NCI-H2107 treated with DMSO at 0.1 percent for 48 hours (cell line): ENCODE measurements at regions not wholly inside any gene's neighbourhood (a gene's known extent, or its start where the extent isn't known, plus 50 kb on each side); places are given as distances from the start of the nearest gene placed in this dataset.
A peak's percentile ranks its signal among the peaks of the same experiment; 100 is the strongest.
"Not testable (repeated sequence)": the region's sequence is repeated elsewhere in the genome, so short reads cannot be mapped to it uniquely, and the experiment has no call there.

Source experiments
- DNase-seq: peaks from one replicate; lab custom pipeline; 2025; ENCODE audit not compliant: unreplicated experiment; lab: John Stamatoyannopoulos, UW

DNA sequence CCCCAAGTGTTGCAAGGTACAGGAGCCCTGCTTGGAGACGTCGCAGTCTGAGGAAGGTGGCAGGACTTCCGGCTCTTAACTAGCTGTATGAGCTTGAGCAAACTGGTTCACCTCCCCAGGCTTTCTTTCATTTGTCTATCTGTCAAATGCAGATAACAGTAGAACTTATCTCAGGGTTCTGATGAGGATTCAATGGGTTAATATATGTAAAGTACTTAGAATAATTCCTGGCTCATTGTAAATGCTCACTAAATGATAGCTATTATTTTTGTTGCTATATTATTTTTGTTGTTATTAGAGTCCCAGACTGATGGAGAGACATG, 108.5 kb upstream of the IPO9 start:
- DNase-seq, result no peak

DNA sequence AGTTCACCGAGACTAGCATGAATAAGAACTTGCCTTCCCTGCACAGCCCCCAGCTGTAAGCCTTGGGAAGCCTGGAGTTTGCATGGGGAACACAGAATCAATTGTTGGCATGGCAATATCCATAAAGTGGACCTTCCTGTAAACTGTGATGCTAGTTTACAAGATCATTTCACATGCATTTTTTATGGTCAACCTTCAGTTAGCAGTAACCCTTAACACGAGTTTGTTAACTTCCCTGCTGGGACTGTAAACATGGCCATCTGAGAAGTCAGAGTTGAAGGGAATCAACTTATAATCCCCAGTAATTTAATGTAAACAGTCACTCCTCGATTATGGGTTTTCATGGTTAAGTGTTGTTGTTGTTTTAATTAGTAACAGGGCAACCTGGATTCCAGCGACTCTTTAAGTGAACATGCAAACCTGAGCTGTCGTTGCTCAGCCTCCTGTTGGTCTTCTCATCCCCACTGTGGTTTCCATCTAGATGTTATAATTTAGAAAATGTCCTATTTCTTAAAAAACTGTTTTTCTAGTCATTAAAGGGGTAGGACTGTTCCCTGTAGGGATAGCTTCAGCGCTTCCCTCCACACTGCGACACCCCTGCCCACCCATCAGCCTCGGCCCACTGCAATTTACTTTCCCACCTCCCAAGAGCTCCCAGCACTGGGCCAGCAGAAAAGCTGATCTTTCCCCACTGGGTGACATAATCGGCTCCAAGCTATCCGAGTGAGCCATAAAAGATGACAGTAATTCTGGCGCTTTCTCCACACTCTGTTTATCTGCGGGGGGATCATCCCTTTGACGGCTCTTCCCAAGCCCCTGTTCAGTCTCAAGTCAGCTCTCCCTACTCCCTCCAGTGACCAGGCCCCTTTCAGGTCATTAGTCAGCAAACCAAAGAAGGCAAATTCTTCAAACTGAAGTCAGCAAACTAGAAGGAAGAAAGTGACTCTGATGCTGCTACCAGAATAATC, 107.6 kb upstream of the IPO9 start:
- DNase-seq, result no peak

DNA sequence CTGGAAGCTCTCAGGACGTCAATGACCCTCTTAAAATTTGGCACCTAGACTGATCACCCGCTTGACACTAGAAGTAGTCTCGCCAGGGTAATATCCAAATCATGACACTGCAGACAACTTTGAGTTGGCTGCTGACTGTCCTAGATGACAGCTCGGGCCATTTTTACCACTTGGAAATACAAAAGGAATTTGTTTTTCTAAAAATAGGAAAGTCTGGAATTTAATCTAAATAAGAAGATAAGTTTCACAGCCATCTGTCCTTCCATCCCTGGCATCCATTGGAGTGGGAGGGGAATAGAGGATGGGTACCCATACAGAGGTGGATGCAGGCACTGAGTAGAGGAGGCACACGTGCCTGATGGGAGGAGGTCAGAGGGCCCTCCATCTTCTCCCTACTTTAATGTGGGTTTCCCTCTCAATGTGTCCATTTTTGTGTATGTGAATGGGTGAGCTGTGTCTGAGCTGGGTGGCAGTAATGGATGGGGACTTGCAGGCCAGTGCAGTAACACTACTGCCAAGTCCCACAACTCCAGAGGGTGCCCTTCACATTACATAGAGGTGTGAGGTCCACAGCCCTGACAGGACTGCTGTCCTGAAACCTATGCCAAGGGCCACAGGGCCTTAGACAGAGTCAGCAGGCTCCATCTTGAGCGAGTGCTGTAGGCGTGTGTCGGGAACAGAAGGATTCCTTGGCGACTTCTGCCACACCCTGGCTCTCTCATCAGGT, 104.8 kb upstream of the IPO9 start:
- DNase-seq, result no peak

DNA sequence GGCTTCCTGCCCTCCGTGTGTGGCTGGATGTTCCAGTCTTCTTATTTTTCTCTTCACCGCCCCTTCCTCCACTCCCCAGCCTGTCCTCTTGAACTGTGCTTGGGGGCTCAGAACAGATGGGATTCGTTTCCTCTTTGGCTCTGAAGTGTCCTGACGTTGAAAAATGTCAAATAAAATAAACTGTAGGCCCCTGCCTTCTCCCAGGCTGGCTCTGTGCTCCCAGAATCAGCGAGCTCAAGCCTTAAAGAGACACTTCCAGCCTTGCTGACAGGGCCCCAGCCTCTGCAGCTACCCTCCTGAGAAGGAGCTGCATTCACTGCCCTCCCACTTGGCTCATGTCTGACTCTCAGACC, 104.2 kb upstream of the IPO9 start:
- no peak for DNase-seq

DNA sequence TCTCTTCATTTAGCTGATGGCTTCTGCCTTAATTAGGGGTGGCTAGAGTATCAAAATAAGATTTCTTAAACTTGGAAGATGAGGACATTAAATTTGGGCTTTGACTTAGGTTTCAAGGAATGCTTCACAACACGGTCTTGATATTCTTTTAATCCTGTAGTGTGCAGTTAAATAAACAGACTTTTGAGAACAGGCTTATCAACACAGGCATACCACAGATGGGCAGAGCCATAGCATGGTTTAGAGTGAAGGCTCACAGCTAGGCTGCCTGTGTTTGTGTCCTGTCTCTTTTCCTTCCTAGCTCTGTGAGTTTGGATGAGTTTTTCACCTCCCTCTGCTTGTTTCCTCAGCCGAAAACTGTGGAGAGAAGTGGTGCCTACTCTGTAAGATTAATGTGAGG, 102.3 kb upstream of the IPO9 start:
- DNase-seq, result no peak

DNA sequence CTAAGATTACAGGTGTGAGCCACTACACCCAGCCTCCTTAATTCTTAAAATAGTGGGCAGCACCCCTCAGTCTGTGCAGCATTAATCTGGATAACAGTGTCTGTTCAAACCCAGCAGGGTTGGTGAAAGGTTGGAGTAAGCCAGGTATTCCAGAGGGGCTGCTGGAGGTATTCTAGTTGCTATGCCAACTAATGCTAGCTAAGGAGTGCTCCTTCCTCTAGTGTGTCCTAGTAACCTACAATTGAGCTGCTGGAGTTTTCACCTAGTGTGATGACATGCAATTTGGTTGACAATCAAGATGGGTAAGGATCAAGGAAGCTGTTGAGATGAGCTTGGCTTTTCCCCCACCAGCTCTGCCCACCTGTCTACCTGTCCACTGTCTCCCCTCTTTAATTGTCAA, 100.2 kb upstream of the IPO9 start:
- DNase-seq, result no peak

DNA sequence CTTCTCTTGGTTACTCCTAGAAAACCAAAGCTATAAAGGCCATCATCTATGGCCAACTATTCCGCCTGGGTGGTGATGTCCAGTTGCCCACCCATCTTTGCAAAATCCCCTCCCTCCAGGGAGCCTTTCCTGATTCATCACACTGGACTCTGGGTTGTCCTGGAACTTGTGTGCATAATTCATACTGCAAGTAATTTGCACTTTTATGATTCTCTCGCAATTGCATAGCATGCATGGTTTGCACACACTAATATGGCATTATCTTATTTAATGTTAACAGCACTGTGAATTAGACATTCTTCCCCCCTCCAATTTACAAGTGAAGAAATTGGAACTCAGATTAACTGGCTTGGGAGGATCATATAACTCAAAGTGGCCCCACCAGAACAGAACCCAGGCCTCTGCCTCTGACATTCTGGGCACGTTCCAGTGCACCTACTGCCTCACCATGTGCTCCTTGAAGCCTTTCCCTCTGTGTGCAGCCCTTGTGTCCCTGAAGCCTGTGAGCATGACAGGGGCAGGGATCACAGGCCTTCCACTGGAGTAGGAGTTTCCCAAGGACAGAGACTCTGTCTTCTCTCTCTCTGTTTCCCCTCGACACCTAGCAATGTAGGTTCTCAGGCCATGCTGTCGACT, 98.9 kb upstream of the IPO9 start:
- DNase-seq, result no peak

DNA sequence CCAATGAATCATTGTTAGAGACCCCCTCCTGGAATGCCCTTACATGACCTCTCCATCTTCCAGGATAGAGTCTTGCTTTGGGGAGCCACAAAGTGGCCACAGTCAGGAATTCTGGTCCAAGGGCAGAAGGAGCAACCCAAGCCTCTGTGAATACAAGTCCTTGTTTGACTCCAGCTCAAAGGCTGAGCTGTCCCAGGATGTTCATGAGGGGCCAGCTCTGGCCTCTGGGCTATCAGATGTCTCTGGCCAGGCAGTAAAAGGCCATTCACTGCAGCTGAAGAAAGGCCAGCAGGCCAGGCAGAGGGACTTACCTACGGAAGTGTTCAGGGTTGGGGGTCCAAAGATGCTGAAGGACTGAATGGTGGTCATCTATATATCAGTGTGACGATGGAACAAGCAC, 98.3 kb upstream of the IPO9 start:
- no peak for DNase-seq

DNA sequence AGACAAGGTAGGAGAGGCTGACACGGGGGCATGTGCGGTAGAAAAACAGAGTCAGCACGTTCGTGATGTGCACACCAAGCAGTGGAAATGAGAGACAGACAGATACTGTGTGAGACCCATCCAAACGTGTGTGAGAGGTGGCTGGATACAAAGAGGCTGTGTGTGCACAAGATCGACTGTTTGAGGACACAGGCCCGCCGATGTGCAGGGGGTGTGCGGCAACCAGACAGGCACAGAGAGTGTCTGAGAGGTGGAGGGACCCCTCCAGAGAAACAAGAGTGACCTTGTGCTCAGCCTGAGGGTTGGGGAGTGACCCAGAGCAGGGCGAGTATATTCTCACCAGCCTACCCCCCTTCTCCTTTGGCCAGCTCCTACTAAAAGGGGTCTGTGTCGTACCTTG, 97.8 kb upstream of the IPO9 start:
- DNase-seq, result no peak

DNA sequence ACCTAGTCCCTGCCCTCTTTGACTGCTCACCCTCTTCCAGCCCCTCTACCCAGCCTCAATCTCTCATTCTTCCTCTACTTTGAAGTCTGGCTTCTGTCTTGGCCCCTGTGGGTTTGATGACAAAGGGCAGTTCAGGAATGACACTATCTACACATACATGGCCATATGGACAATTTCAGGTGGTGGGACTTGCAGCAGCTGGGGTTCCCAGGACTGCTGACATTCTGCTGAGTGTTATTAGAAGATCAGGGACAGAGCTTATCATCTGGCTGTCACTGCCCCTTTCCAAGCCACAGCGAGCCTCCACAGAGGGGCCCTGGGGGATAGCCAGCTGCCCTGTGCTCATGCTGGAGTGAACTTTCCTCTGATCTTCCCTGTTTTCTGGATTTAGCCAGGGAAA, 97.4 kb upstream of the IPO9 start:
- DNase-seq, result no peak

DNA sequence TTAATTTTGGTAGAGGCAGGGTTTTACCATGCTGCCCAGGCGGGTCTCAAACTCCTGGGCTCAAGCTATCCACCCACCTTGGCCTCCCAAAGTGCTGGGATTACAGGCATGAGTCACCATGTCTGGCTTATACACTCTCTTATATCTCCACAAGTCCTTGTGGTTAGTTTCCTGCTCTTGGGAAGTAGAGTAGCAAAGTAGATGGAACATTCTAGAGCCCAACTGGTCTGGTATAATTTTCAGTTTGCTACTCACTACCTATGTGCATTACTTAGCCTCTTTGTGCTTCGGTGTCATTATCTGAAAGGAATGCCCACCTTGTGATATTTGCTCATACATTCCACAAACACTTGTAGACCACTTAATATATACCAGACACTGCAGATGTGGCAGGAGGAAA, 96.6 kb upstream of the IPO9 start:
- no peak for DNase-seq

DNA sequence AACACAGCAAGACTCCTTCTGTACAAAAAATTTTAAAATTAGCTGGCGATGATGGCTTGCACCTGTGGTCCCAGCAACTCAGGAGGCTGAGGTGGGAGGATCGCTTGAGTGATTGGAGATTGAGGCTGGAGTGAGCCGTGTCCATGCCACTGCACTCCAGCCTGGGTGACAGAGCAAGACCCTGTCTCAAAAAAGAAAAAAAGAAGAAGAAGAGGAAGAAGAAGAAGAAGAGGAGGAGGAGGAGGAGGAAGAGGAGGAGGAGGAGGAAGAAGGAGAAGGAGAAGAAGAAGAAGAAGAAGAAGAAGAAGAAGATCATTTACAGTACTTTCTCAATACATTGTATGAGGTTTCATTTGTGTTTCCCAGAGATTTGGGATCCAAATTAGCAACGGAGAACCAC, 94.7 kb upstream of the IPO9 start:
- not testable (repeated sequence) for DNase-seq

DNA sequence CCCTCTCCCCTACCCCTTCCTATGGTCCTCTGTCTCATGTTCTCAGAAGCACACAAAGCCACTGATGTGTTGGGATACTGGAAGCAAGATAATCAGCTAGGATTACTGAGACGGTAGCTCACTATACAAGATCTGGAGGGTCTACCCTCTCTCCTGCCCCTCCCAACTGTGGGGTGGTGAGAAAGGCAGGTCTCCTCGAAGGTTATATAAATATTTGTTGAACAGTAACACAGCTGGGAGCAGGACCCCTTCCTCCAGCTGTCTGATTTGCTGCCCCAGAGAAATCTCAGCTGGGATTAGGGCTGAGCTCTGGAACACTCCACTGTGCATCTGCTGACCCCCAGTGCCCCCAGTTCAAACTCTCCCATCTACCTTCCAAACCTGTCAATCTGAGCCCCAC, 94.2 kb upstream of the IPO9 start:
- DNase-seq, result no peak

DNA sequence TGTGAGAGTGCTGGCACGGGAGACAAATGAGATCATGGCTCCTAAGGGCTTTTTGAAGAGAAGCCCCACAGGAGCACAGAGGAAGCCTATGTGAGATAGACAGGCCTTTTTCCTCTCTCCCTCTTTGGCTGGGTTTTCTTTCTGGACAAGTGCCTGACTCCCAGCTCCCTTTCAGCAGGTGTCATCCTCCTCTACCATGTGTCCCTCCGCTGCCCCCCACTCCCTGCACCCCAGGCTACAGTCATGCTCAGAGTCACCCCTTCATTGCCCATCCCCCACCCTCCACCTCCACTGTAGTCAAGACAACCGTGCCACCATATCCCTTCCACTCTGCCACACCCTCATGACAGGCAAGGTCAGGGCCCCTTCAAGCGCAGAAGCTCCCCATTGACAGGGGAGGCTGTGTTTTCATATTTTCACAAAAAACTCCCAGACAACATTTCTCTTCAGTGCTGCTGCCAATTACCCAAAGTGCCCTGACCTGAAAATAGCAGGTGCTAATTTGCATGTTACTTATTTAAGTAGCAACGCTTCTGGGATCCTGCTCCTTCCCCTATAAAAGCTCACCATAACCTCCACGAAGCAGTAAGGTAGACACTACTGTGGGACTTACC, 92.1 kb upstream of the IPO9 start:
- no peak for DNase-seq

DNA sequence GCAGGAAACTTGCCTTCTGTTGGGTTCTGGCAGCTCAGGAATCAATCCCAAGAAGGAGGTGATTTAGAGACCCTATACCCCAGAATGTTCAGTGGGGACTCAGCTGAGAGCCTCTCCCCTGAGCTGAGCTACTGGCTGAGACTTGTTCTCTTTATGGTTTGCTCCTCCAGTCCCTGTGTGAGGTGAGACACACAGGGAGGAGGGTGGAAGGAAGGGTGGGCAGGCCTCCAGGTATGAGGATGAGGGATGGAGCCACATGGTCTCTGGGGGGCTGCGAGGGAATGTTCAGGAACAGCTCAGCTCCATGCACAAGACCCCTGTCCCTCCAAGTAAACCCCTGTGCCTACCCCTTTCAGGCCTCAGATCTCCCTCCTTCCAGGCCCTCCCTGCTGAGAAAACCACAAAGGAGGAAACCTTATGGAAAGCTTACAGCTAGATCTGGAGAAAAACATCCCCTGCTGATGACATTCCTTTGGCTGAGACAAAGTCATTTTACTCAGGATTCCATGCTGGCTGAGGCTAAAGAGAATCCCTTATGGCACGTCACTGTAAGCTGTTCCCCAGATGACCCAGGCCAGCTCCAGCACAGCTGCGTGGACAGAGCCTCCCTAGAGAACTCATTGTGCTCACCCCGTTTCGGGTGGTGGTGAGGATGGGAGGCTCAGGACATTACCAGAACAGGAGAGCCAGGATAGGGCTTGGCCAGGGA, 91.5 kb upstream of the IPO9 start:
- no peak for DNase-seq

DNA sequence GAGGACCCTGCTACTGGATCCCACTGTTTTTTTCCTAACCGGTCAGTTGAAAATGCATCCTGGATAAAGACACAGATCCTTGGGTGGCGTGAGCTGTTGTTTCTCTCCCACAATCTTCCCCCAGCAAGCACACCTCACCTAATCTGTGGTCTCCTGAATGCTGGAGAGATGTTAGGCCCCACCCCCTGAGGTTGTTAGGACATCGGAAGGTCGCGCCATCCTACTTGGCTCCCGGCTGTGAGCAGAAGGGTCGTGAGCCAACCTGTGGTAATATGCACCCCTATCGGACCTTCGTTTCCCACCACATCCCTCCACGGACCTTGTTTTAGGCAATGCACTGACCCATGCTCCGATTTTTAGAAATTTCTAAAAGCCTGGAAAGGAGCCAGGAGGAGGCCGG, 89.9 kb upstream of the IPO9 start:
- no peak for DNase-seq

DNA sequence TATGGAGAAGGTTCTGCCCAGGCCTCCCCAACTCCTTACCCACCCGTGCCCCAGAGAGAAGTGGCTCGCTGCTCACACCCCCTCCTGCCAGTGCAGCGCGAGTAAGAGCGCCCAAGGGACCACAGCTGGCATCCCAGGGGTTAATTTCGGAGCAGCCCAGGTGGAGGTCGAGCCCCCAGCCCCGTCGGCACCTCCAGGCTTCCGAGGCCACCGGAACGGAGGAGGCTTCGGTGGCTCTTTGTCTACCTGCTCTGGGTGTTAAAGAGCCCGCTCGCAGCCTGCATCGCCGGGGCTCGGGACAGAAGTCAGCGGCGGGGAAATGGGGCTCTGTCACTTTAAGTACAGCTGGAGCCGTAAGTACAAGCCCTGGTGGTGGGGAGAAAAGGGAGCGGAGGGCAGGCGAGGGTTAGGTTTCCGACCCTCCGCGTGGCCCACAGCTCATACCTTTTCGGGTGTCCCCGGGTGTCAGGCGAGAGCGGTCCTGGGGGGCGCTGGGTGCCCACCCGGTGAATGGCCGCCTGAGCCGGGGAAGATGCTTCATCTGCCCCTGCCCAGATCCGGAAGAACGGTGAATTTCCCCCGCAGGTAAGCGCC, 89.4 kb upstream of the IPO9 start:
- DNase-seq, result peak; percentile 61

DNA sequence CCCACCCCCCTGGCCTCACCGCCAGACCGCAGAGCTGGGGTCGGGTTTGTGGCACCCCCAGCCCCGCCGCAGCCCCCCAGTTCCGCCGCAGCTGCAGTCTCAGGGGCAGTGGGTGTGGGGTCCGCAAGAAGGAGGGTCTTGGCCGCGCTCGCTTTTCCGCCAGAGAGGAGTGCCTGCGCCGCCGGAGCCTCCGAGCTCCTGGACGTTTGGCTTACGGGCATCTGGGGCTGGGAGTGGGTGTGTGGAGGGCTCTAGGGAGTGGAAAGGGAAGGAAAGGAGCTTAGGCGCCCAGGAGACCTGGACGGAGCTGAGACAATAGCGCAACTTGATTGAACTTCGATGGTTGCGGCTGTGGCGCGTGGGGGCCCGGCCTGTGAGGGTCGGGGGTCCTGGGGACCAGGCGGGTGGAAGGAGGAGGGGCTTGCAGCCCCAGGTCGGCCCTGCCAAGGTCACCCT, 88.8 kb upstream of the IPO9 start:
- peak; percentile 29 for DNase-seq

DNA sequence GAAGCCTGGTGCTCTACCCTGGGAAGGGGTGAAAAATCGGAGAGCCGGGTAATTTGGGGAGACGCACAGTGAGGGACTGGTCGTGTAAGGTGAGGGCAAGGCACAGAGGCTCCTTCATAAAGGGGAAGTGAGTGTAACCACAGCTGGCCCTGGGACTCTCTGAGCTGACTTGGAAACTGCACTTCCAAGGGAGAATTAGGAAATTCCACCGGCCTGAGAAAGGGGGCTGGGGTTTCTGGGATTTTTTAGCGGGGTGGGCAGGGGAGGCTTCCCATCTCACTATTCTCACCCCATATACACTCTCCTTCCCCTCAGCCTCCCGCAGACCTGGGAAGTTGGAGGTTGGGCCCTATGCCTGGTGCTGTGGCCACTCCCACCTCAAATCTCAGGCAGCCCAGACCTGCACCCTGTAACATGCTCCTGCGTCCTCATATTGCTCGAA, 88.3 kb upstream of the IPO9 start:
- no peak for DNase-seq

DNA sequence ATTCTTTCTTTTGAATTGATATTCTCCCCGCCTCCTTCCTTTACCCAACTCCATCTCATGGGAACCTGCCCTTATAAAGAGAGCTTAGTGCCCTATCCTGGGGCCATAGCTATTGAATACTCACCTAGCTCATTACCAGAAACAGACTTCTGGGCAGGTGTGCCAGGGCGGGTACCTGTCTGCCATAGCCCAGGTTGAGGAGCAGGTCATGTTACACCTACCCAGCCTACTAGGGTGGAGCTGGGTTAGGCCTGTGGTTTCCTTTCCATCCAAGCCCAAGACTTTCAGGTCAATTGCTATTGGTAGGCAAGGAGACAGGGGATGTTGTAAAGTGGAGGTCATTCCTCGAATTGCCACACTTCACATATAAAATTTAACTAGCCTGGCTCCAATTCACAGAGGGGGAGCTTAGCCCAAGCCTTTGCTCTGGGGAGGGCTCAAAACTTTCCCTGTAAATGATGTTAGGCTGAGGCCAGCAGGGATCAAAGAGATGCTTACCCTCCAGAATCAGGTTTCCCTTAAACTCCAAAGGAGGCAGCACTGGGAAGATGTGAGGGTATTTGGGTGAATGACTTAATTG, 87.1 kb upstream of the IPO9 start:
- peak; percentile 74 for DNase-seq
